Adrenal gland (tissue), 5 donors: ENCODE measurements at regions not wholly inside any gene's neighbourhood (a gene's known extent, or its start where the extent isn't known, plus 50 kb on each side); places are given as distances from the start of the nearest gene placed in this dataset.

ENCODE experiments used
- POLR2A ChIP-seq, 2 donors: fragments of 450-650 bp; IDR thresholded peaks; one replicate each; pipeline ENCODE4 v1.6.1; 2017; ENCODE audit warnings: antibody characterized with exemption in 2 of 2, mild to moderate bottlenecking in 2 of 2, moderate library complexity in 1 of 2
- TF ChIP-seq, protein P1 (sequence below), 6 experiments: fragments of 450-650 bp in 4 of 6; fragments of 200-600 bp in 2 of 6; sonication (generic) in 1 of 6; IDR thresholded peaks; 1 replicate in 5 of 6; 2 replicates in 1 of 6; pipeline versions ENCODE4 v1.5.1 to v1.8.0; 2016 to 2021; ENCODE audit warnings: antibody characterized with exemption in 6 of 6, mild to moderate bottlenecking in 2 of 6, moderate library complexity in 1 of 6
- donor health status: DM: no; HTN: no; CAD: no.

DNA sequence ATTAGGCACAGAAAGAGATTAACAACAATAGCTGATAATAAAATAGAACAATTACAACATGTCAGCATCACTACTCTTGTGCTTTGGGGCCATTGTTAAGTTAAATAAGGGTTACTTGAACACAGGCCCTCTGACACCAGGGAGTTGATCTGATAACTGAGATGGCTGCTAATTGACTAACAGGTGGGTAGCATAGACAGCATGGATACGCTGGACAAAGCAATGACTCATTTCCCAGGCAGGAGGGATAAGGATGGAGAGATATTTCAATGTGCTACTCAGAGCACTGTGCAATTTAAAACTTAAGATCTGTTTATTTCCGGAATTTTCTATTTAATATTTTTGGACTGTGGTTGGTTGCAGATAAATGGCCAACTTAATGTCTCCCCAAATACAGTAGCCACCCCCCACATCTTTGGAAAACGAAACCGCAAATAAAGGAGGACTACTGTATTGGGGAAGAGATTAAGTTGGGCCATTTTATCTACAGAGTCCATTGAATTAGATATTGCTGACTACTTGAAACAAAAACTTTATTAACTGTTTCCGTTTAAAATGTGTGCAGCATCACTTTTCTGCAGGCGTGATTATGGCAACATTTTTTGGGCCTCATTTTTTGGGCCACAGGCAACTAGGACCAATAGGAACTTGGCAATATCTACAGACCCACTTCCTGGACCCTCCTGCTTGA is 200.6 kb upstream of the KLF3 start:
- TF ChIP-seq, protein P1, sequence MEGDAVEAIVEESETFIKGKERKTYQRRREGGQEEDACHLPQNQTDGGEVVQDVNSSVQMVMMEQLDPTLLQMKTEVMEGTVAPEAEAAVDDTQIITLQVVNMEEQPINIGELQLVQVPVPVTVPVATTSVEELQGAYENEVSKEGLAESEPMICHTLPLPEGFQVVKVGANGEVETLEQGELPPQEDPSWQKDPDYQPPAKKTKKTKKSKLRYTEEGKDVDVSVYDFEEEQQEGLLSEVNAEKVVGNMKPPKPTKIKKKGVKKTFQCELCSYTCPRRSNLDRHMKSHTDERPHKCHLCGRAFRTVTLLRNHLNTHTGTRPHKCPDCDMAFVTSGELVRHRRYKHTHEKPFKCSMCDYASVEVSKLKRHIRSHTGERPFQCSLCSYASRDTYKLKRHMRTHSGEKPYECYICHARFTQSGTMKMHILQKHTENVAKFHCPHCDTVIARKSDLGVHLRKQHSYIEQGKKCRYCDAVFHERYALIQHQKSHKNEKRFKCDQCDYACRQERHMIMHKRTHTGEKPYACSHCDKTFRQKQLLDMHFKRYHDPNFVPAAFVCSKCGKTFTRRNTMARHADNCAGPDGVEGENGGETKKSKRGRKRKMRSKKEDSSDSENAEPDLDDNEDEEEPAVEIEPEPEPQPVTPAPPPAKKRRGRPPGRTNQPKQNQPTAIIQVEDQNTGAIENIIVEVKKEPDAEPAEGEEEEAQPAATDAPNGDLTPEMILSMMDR (IDR thresholded peaks at IDR 0.05), result no peak
- TF ChIP-seq POLR2A (IDR thresholded peaks at IDR 0.05), result no peak
